ENCODE measurements at regions not wholly inside any gene's neighbourhood (a gene's known extent, or its start where the extent isn't known, plus 50 kb on each side); places are given as distances from the start of the nearest gene placed in this dataset.

DNA sequence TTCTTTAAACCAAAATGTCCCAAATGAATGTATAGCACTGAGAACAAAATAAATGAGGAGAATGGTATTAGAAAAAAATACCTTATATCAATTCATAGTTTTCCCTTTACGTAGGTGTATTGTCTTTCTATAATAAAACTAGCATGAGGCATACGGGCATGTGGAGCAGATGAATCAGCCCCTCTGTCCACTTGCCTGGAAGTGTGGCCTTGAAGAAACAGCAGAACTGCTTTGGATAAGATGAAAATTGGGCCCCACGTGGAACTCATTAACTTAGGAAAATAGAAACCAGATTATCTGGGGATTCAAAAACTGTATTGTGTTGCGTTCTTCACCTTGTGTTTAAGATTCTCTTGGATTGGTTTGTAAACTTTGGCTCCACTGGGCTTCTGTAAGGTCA, 356.8 kb upstream of the B3GALT2 start:
- no peak for TF ChIP-seq CTCF (IDR thresholded peaks at IDR 0.05 in 4 of 5, conservative IDR thresholded peaks at IDR 0.05 in 1 of 5)
- no peak for TF ChIP-seq POLR2A (IDR thresholded peaks at IDR 0.05)
